ENCODE measurements at regions not wholly inside any gene's neighbourhood (a gene's known extent, or its start where the extent isn't known, plus 50 kb on each side); places are given as distances from the start of the nearest gene placed in this dataset.

- Histone ChIP-seq H3K9me3 (ENCODE audit: control insufficient read depth, low read depth, low read length) (no peaks in the 10 kb centered on the region), H4K20me1 (ENCODE audit: control insufficient read depth, extremely low read depth, insufficient read depth, low read length) (no peaks in the 10 kb centered on the region), H3K4me1 (ENCODE audit: control insufficient read depth, extremely low read depth, insufficient read depth, low read length) (no peaks in the 10 kb centered on the region), H3K4me3 (ENCODE audit: control insufficient read depth in 2 of 3, extremely low read depth in 1 of 3, insufficient read depth in 2 of 3, low read depth in 1 of 3, low read length in 3 of 3) (no peak overlapping the region), H3K27ac (ENCODE audit: control insufficient read depth, insufficient read depth, low read length) (no peak overlapping the region), H3K36me3 (ENCODE audit: control insufficient read depth in 2 of 2, extremely low read depth in 1 of 2, insufficient read depth in 2 of 2, low read length in 2 of 2) (no peaks in the 10 kb centered on the region), H3K9ac (ENCODE audit: control insufficient read depth, extremely low read depth, insufficient read depth, low read length) (no peak overlapping the region), H3K9me1 (ENCODE audit: control insufficient read depth, extremely low read depth, insufficient read depth, low read length) (no peaks in the 10 kb centered on the region), H2AFZ (ENCODE audit: control insufficient read depth, low read length) (no peak overlapping the region), H3K4me2 (ENCODE audit: control insufficient read depth, extremely low read depth, insufficient read depth, low read depth, low read length) (no peak overlapping the region), H3K79me2 (ENCODE audit: control insufficient read depth, insufficient read depth, low read length) (no peaks in the 10 kb centered on the region), H3K27me3 (ENCODE audit: control insufficient read depth, extremely low read depth, insufficient read depth, low read length) (no peaks in the 10 kb centered on the region)
- DNase-seq (ENCODE audit: low read depth, low spot score) (no peak), FAIRE-seq (no peak)
- no peak for TF ChIP-seq EZH2 (IDR thresholded peaks at IDR 0.05; ENCODE audit: low read length)
- TF ChIP-seq, protein P1, sequence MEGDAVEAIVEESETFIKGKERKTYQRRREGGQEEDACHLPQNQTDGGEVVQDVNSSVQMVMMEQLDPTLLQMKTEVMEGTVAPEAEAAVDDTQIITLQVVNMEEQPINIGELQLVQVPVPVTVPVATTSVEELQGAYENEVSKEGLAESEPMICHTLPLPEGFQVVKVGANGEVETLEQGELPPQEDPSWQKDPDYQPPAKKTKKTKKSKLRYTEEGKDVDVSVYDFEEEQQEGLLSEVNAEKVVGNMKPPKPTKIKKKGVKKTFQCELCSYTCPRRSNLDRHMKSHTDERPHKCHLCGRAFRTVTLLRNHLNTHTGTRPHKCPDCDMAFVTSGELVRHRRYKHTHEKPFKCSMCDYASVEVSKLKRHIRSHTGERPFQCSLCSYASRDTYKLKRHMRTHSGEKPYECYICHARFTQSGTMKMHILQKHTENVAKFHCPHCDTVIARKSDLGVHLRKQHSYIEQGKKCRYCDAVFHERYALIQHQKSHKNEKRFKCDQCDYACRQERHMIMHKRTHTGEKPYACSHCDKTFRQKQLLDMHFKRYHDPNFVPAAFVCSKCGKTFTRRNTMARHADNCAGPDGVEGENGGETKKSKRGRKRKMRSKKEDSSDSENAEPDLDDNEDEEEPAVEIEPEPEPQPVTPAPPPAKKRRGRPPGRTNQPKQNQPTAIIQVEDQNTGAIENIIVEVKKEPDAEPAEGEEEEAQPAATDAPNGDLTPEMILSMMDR (optimal IDR thresholded peaks at IDR 0.05 in 1 of 3, IDR thresholded peaks at IDR 0.05 in 1 of 3, conservative IDR thresholded peaks at IDR 0.05 in 1 of 3; ENCODE audit: extremely low read depth in 1 of 3, insufficient read depth in 2 of 3, low read length in 3 of 3): no peak
- dilution Hi-C loops (cut with MboI; ENCODE audit: extremely low pct_ligation_motif_present, low sequenced_read_pairs): no loop called here
These were observed 655.4 kb upstream of the GBE1 start for GRCh38 chr3:82416830-82417229.

DNA sequence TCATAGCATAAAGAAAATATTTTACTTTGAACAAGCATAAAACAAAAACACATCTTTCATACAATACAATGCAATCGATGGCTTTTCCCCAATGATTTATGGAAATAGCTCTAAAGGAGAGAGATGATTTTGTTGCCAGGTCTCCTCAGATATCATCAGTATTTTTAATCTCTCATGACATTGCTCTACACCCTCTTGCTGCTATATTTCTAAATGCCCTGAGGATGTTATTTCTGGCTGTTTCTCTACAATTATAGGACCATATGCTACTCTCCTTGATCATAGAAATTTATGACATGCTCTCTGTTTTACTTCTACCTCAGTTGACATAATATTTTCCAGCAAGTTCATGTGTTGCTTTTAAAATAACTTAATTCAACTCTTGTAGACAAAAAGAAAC, 654.9 kb upstream of the GBE1 start:
- no peaks in the 10 kb centered on the region for H3K36me3 ChIP-seq (ENCODE audit: control insufficient read depth in 2 of 2, extremely low read depth in 1 of 2, insufficient read depth in 2 of 2, low read length in 2 of 2)
- FAIRE-seq (no peak), DNase-seq (ENCODE audit: low read depth, low spot score) (no peak)
- TF ChIP-seq, protein P1 (optimal IDR thresholded peaks at IDR 0.05 in 1 of 3, IDR thresholded peaks at IDR 0.05 in 1 of 3, conservative IDR thresholded peaks at IDR 0.05 in 1 of 3; ENCODE audit: extremely low read depth in 1 of 3, insufficient read depth in 2 of 3, low read length in 3 of 3): no peak
- TF ChIP-seq EZH2 (IDR thresholded peaks at IDR 0.05; ENCODE audit: low read length): no peak
- H2AFZ ChIP-seq (ENCODE audit: control insufficient read depth, low read length): no peak overlapping the region
- H3K27me3 ChIP-seq (ENCODE audit: control insufficient read depth, extremely low read depth, insufficient read depth, low read length): no peaks in the 10 kb centered on the region
- H3K9ac ChIP-seq (ENCODE audit: control insufficient read depth, extremely low read depth, insufficient read depth, low read length): no peak overlapping the region
- H3K9me3 ChIP-seq (ENCODE audit: control insufficient read depth, low read depth, low read length): no peaks in the 10 kb centered on the region
- no peaks in the 10 kb centered on the region for H3K79me2 ChIP-seq (ENCODE audit: control insufficient read depth, insufficient read depth, low read length)
- no peaks in the 10 kb centered on the region for H4K20me1 ChIP-seq (ENCODE audit: control insufficient read depth, extremely low read depth, insufficient read depth, low read length)
- H3K9me1 ChIP-seq (ENCODE audit: control insufficient read depth, extremely low read depth, insufficient read depth, low read length): no peaks in the 10 kb centered on the region
- H3K27ac ChIP-seq (ENCODE audit: control insufficient read depth, insufficient read depth, low read length): no peak overlapping the region
- dilution Hi-C loops (cut with MboI; ENCODE audit: extremely low pct_ligation_motif_present, low sequenced_read_pairs): no loop called here
- no peak overlapping the region for H3K4me3 ChIP-seq (ENCODE audit: control insufficient read depth in 2 of 3, extremely low read depth in 1 of 3, insufficient read depth in 2 of 3, low read depth in 1 of 3, low read length in 3 of 3)
- no peaks in the 10 kb centered on the region for H3K4me1 ChIP-seq (ENCODE audit: control insufficient read depth, extremely low read depth, insufficient read depth, low read length)
- no peak overlapping the region for H3K4me2 ChIP-seq (ENCODE audit: control insufficient read depth, extremely low read depth, insufficient read depth, low read depth, low read length)

Measured in keratinocyte (primary cell).